NCI-H146 (cell line): ENCODE measurements at regions not wholly inside any gene's neighbourhood (a gene's known extent, or its start where the extent isn't known, plus 50 kb on each side); places are given as distances from the start of the nearest gene placed in this dataset.
"Not testable (repeated sequence)": the region's sequence is repeated elsewhere in the genome, so short reads cannot be mapped to it uniquely, and the experiment has no call there.

ENCODE experiments used
- DNase-seq: peaks from one replicate; lab custom pipeline; 2025; lab: John Stamatoyannopoulos, UW

DNA sequence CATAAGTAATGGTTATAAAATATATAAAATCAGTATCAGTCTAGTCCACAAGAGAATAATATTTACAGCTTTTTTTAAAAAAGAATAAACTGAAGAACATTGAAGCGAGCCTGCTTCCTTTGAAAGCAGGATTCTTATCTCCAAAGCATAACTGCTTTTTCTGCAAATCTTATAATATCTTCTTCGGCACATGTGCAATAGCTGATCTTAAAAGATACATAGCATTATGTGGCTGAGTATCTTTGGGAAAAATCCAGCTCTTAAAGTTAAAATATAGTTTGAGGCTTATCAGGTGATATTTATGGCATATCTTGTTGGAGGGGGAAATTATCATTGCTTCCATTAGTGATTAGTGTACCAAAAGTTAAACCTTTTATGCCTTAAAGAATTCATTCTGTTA is 523.9 kb upstream of the ADGRL4 start:
- no peak for DNase-seq

GRCh38 chr1:79530055-79530454 is 523.5 kb upstream of the ADGRL4 start:
- DNase-seq, result no peak

GRCh38 chr1:79524126-79524525 is 517.6 kb upstream of the ADGRL4 start:
- no peak for DNase-seq

GRCh38 chr1:79519084-79519760 is 512.7 kb upstream of the ADGRL4 start:
- peak; percentile 18 for DNase-seq

DNA sequence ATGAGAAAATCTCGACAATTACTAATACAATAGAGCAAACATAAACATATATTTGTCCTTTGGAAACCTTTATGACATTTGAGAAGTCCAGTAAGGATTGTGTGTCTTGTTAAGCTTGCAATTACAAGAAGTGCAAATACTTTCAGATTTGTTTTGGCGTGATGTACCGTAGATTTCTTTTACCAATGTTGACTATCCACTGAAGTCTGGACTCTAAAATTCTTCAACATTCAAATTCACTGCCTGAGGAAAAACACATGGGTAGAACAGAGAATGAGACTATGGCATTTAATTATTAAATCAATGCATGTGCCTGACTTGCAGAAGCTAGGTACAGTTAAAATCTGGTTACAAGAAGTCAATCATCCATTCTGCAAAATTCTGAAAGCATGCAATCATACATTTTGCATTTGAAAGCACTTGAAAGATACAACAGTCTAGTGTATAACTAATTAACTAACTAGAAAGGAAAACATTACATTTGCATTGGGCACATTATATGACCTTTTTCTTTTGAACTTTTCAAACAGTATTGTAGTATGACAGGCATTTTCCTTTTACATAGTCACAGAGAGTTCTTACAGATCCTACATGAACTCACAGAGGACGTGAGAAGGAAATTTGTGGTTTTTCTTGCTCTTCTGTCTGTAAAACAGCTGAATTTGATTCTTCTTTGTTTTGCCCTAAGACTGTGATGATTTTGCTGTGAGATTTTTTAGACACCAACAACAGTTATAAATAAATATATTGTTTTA is 511.1 kb upstream of the ADGRL4 start:
- no peak for DNase-seq

DNA sequence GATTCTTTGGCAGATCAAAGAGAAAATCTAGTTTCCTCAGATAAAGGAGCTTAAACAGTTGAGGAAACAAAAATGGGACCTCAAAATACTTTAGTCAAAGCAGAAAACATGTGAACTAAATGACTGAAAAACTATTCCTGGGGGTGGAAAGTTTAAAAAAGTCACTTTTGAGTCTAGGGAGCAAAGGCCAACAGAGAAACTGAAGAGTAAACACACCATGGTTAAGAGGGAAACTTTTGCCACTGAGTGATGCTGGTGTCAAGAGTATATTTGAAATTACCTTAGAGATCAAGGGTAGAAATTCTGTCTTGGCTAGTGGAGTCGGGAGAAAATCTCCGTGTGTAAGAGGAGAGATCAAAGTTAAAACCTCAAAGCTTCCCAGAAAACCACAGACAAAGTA is 501.2 kb upstream of the ADGRL4 start:
- no peak for DNase-seq

- DNase-seq, result no peak
Observed at GRCh38 chr1:79501153-79501552, 494.6 kb upstream of the ADGRL4 start.

DNA sequence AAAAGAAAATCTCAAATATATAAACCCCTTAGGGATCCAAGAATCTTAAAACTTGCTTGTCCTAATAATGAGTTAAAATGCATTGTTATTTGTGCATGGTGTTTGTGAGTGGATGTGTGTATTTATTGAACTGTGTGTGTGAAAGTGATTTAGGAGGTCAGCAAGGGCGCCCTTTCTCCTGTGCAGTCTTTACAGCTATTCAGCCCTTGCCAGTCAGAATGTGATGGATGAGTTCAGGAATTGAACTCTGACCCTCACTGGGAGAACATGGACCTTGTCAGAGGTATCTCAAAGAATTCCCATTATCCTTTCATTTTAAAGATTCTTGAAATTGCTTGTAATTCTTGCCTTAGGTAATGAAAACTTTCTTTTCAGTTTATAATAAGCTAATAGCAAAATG is 493.0 kb upstream of the ADGRL4 start:
- DNase-seq, result no peak

DNA sequence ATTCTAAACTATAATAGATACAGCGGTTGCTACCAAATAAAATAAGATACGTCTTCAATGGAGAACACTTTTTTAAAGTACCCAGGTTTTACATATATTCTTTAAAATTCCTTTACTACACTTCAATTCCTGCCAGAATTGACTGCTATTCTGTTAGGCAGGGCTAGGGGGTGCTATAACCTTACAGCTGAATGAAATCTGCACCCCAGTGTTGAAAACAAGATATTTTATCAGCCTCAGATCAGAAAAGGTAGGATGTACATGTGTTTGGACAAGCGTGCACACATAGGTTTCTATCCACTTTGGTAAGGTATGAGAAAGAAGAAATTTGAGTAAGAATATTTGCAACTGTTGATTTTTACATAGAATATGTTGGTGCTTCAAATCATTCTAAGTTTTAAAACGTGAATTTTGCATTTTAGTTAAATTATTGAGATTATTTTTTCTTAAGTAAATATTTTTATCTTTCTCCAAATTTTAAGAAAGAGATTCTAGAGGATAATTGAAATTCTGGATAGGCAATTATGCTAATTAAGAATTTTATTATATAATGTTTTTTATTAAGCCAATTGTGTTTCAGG is 490.8 kb upstream of the ADGRL4 start:
- peak; percentile 52 for DNase-seq

- no peak for DNase-seq
Observed at GRCh38 chr1:79496129-79496528, 489.6 kb upstream of the ADGRL4 start.

DNA sequence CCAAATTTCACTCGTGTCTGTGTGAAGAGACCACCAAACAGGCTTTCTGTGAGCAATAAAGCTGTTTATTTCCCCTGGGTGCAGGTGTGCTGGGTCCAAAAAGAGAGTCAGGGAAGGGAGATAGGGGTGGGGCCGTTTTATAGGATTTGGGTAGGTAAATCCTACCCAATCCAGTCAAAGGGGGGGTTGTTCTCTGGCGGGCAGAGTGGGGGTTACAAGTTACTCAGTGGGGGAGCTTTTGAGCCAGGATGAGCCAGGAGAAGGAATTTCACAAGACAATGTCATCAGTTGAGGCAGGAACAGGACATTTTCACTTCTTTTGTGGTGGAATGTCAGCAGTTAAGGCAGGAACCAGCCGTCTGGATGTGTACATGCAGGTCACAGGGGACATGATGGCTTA is 487.2 kb upstream of the ADGRL4 start:
- not testable (repeated sequence) for DNase-seq

GRCh38 chr1:79488572-79489121 is 482.1 kb upstream of the ADGRL4 start:
- DNase-seq, result not testable (repeated sequence)

DNA sequence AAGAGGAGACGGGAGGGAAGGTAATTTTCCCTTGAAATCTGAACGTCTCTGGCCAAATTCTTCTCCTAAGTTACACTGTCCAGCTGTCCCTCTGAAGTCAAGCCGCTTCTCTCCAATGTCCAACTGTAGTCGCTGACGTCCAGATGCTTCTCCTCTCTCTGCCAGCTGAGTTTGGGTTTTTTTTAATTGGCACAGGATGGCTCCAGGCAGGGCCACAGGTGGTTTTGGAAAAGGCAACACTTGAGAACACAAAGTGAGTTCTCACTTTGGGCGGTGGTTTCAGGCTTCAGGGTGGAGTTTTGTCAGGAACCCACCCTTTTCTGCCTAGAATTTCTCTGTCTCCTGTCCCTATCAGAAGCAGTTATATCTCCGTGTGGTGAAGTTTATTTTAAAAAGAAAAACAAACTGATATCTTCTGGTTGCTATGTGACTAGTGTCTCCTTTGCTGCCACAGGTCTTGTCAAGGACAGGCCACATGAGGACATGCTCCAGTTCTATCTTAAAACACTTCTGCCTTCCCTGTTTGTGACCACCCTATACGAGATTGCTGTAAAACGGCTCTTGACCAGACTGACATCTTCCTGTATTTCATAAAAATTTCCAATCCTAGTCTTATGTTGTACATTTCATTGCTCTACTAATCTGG is 472.3 kb upstream of the ADGRL4 start:
- no peak for DNase-seq

GRCh38 chr1:79478160-79478559 is 471.6 kb upstream of the ADGRL4 start:
- no peak for DNase-seq

DNA sequence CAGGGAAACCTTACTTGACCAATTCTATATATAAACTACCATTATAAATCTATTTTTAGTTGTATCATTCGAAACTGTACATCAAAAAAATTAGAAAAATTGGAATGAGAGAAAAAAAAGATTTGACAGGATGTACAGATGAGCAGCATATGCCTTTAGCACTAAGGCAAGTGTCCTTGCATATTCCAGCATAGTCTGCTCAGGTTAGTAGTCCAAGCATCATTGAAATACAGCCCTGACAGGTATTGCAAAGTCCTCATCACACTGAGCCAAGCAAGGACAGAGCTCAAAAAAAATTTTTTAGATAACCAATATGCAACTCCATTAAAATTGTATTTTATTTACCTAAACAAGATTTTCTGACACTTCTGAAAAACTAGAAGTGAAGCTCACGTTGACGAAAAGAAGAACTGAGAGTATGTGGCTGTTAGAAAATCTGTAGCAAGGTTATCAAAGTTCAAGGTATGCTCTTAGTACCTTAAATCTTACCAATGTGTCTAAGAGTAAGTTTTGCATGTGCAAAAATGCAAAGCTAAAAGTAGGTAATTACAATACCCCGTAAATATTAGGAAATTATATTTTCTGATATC is 465.6 kb upstream of the ADGRL4 start:
- no peak for DNase-seq

GRCh38 chr1:79469139-79469538 is 462.6 kb upstream of the ADGRL4 start:
- DNase-seq, result no peak

DNA sequence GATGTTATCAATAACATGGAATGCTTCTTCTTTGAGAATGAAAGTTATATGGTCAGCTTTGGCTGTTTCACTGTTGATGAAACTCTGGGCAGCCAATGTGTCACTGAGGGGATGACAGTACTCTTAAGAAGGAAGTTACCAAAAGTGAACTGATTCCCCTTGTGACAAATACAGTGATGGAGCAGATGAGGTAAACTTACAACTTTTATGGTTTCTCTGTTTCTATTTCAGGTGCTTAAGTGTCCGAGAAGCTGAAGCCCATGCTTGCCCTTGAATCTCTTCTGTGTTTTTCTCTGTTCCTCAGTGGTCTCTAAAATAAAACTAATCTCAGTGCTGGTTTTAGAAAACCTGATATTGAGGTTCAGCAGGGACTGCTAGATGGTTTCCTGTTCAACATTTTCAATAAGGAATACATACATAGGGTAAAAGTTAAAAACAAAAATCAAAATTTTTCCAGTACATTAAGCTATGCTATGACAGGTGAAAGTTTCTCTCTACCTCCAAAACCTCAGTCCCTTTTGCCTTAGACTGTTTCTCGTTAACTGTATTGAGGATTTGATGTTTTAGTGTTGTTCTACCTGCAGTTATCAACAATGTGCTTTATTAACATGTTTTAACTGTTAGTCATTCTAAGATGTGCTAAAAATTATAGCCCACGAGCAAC is 454.4 kb upstream of the ADGRL4 start:
- no peak for DNase-seq

- DNase-seq, result no peak
Observed at GRCh38 chr1:79457562-79458224, 451.2 kb upstream of the ADGRL4 start.

- no peak for DNase-seq
Observed at GRCh38 chr1:79448426-79448825, 441.9 kb upstream of the ADGRL4 start.

DNA sequence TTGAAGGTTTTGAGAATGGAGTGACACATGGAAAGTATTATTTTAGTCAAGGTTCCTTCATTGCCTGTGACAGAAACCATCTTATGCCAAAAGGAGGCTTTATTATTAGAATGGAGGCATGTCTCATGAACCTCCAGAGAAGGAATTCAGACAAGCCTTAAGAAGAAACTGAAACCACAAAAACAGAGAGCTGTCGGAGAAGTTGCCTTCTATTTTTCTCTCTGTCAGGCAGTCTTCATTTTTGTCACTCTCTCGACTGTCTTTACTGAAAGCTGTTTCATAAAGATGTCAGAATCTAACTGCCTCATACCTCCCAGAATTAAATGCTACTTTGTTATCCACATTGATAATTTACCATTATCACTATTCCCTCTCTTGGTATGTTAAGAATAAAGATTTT is 434.7 kb upstream of the ADGRL4 start:
- no peak for DNase-seq

DNA sequence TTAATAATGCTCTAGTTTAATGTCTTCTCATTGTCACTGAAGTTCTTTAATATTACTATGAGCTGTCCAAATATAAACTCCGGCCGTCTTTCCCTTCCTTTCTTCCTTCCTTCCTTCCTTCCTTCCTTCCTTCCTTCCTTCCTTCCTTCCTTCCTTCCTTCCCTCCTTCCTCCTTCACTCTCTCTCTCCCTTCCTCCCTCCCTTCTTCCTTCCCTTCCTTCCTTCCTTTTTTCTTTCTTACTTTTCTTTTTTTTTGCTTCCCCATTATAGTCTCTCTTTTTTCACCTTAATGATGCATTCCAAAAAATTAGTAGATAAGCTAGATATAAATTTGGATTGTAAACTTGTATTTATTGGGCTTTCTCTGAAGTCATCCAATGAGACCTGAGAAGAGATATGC is 431.0 kb upstream of the ADGRL4 start:
- DNase-seq, result no peak
